ENCODE measurements at regions not wholly inside any gene's neighbourhood (a gene's known extent, or its start where the extent isn't known, plus 50 kb on each side); places are given as distances from the start of the nearest gene placed in this dataset.

GRCh38 chr6:21800330-21800729, 206.8 kb downstream of the SOX4 start:
- H4K20me1 ChIP-seq (ENCODE audit: insufficient read depth, low read length): no peaks in the 10 kb centered on the region
- H3K36me3 ChIP-seq (replicated peaks; ENCODE audit: insufficient read depth, low read length): no peaks in the 10 kb centered on the region
- TF ChIP-seq, protein P1, sequence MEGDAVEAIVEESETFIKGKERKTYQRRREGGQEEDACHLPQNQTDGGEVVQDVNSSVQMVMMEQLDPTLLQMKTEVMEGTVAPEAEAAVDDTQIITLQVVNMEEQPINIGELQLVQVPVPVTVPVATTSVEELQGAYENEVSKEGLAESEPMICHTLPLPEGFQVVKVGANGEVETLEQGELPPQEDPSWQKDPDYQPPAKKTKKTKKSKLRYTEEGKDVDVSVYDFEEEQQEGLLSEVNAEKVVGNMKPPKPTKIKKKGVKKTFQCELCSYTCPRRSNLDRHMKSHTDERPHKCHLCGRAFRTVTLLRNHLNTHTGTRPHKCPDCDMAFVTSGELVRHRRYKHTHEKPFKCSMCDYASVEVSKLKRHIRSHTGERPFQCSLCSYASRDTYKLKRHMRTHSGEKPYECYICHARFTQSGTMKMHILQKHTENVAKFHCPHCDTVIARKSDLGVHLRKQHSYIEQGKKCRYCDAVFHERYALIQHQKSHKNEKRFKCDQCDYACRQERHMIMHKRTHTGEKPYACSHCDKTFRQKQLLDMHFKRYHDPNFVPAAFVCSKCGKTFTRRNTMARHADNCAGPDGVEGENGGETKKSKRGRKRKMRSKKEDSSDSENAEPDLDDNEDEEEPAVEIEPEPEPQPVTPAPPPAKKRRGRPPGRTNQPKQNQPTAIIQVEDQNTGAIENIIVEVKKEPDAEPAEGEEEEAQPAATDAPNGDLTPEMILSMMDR (IDR thresholded peaks at IDR 0.05; ENCODE audit: low read length): no peak
- TF ChIP-seq EZH2phosphoT487 (IDR thresholded peaks at IDR 0.05; ENCODE audit: low read length) (no peak), EZH2 (optimal IDR thresholded peaks at IDR 0.05; ENCODE audit: low read depth, low read length) (no peak)
- no peaks in the 10 kb centered on the region for H3F3A ChIP-seq (ENCODE audit: insufficient read depth, low read length)
- H3K4me3 ChIP-seq (ENCODE audit: low read length): no peak overlapping the region
- no peaks in the 10 kb centered on the region for H3K9me2 ChIP-seq (replicated peaks; ENCODE audit: insufficient read depth, low read length)
- H2AFZ ChIP-seq (ENCODE audit: low read length): no peak overlapping the region
- no peaks in the 10 kb centered on the region for H3K9me3 ChIP-seq (replicated peaks; ENCODE audit: insufficient read depth, low read length)
- H3K4me2 ChIP-seq (ENCODE audit: low read depth, low read length): no peak overlapping the region
- H3K27me3 ChIP-seq (replicated peaks; ENCODE audit: insufficient read depth, low read length): no peaks in the 10 kb centered on the region
- no peaks in the 10 kb centered on the region for H3K4me1 ChIP-seq (ENCODE audit: low read length)
- H3K9ac ChIP-seq (ENCODE audit: low read length): no peak overlapping the region
- DNase-seq: no peak
- no peak overlapping the region for H3K27ac ChIP-seq (ENCODE audit: low read length)
- no peaks in the 10 kb centered on the region for H3K79me2 ChIP-seq (ENCODE audit: low read length)

GRCh38 chr6:21800948-21801438, 207.4 kb downstream of the SOX4 start:
- H3K27ac ChIP-seq (ENCODE audit: low read length): no peak overlapping the region
- TF ChIP-seq EZH2 (optimal IDR thresholded peaks at IDR 0.05; ENCODE audit: low read depth, low read length) (no peak), EZH2phosphoT487 (IDR thresholded peaks at IDR 0.05; ENCODE audit: low read length) (no peak)
- TF ChIP-seq, protein P1 (IDR thresholded peaks at IDR 0.05; ENCODE audit: low read length): no peak
- no peaks in the 10 kb centered on the region for H3F3A ChIP-seq (ENCODE audit: insufficient read depth, low read length)
- H3K9me2 ChIP-seq (replicated peaks; ENCODE audit: insufficient read depth, low read length): no peaks in the 10 kb centered on the region
- H3K4me3 ChIP-seq (ENCODE audit: low read length): no peak overlapping the region
- H4K20me1 ChIP-seq (ENCODE audit: insufficient read depth, low read length): no peaks in the 10 kb centered on the region
- H2AFZ ChIP-seq (ENCODE audit: low read length): no peak overlapping the region
- no peaks in the 10 kb centered on the region for H3K27me3 ChIP-seq (replicated peaks; ENCODE audit: insufficient read depth, low read length)
- H3K36me3 ChIP-seq (replicated peaks; ENCODE audit: insufficient read depth, low read length): no peaks in the 10 kb centered on the region
- no peaks in the 10 kb centered on the region for H3K79me2 ChIP-seq (ENCODE audit: low read length)
- no peaks in the 10 kb centered on the region for H3K4me1 ChIP-seq (ENCODE audit: low read length)
- no peak overlapping the region for H3K9ac ChIP-seq (ENCODE audit: low read length)
- no peak overlapping the region for H3K4me2 ChIP-seq (ENCODE audit: low read depth, low read length)
- DNase-seq: no peak
- no peaks in the 10 kb centered on the region for H3K9me3 ChIP-seq (replicated peaks; ENCODE audit: insufficient read depth, low read length)

DNA sequence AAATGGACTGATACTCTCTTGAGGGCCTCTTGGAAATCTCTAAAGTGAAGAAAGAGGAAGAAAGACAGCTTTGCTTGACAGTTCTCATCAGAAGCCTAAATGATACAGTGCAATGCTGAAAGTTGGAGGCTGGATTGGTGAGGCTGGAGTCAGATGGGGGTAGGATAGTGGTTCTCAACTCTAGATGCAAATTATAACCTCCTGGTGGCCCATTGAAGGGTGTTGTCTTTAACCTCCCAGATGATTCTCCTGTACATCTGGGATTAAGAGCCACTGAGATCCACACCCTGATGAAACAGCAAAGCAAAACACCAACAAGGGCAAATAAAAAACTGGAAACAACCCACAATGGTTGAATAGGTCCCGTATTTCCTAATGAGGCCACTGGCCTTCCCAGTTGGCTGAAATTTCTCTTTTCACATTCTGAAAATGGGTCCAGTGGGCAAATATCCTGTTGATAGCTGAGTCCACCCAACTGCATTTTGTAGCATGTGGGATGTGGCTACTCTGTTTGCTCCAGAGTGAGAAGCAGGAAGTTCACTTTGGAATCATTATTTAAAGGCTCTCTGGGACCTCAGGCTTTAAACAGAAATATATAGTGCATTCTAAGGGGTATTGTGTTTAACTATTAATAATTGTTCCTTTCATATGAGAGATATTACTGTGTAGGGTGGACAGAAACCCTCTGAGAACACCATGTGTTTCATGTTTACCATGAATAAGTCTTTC, 208.1 kb downstream of the SOX4 start:
- Histone ChIP-seq H3K4me2 (ENCODE audit: low read depth, low read length) (no peak overlapping the region), H2AFZ (ENCODE audit: low read length) (no peak overlapping the region), H4K20me1 (ENCODE audit: insufficient read depth, low read length) (no peaks in the 10 kb centered on the region), H3K79me2 (ENCODE audit: low read length) (no peaks in the 10 kb centered on the region), H3K4me1 (ENCODE audit: low read length) (no peaks in the 10 kb centered on the region), H3K27ac (ENCODE audit: low read length) (no peak overlapping the region), H3K9me3 (replicated peaks; ENCODE audit: insufficient read depth, low read length) (no peaks in the 10 kb centered on the region), H3K27me3 (replicated peaks; ENCODE audit: insufficient read depth, low read length) (no peaks in the 10 kb centered on the region), H3F3A (ENCODE audit: insufficient read depth, low read length) (no peaks in the 10 kb centered on the region), H3K9ac (ENCODE audit: low read length) (no peak overlapping the region), H3K4me3 (ENCODE audit: low read length) (no peak overlapping the region), H3K36me3 (replicated peaks; ENCODE audit: insufficient read depth, low read length) (no peaks in the 10 kb centered on the region), H3K9me2 (replicated peaks; ENCODE audit: insufficient read depth, low read length) (no peaks in the 10 kb centered on the region)
- no peak for TF ChIP-seq EZH2 (optimal IDR thresholded peaks at IDR 0.05; ENCODE audit: low read depth, low read length)
- TF ChIP-seq EZH2phosphoT487 (IDR thresholded peaks at IDR 0.05; ENCODE audit: low read length): no peak
- TF ChIP-seq, protein P1 (IDR thresholded peaks at IDR 0.05; ENCODE audit: low read length): no peak
- DNase-seq: no peak

Measured in MM.1S (cell line).